Fibroblast of mammary gland (primary cell): ENCODE measurements at regions not wholly inside any gene's neighbourhood (a gene's known extent, or its start where the extent isn't known, plus 50 kb on each side); places are given as distances from the start of the nearest gene placed in this dataset.

Experiments used
- DNase-seq: peaks from one replicate; pipeline ENCODE4 v3.0.0-alpha.2; 2010; ENCODE audit warnings: low read depth
- H3K4me3 ChIP-seq: 2 replicates; pipeline ENCODE4 v1.5.1; 2011; ENCODE audit warnings: low read depth, mild to moderate bottlenecking, low read length, moderate library complexity; ENCODE audit not compliant: control insufficient read depth
- TF ChIP-seq, protein P1 (sequence below): conservative IDR thresholded peaks from 2 replicates; pipeline ENCODE4 v1.5.1; 2011; ENCODE audit warnings: low read depth, low read length, inconsistent platforms; ENCODE audit not compliant: control insufficient read depth, insufficient read depth

DNA sequence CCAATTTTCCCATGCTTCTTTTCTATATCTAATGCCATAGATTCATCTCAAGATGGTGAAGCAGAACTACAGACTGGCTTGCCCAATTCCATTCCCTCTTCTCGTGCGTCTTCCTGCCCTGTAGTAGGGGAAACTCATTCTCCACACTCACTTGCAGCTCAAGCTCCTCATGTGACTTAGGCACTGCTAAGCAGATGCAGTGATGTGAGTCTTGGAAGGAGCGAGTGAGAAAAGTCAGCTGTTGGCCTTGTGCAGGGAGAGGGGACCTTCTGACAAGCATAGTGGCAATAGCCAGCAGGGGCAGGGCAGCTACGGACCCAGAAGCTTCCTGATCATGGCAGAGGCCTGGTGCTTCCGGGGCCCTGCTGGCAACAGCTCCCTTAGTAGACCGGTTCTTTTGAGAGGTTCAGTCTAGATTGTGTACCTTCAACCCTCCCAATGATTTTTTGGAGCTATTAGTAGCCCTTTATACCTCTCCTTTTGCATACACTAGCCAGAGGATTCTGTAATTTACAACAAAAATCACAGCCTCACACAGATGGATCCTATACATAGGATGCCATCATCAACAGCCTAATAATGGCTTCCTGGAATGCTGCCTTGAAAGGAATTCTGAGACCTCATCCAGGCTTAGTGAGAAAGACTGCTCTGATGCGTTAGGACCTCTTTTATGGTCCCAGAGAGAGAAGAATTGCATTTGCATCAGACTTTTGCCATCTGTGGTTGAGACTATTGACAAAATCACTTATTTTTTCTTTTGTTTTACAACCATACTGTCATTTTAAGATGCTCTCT, 121.5 kb upstream of the RIPOR2 start:
- no peak overlapping the region for H3K4me3 ChIP-seq
- TF ChIP-seq, protein P1, sequence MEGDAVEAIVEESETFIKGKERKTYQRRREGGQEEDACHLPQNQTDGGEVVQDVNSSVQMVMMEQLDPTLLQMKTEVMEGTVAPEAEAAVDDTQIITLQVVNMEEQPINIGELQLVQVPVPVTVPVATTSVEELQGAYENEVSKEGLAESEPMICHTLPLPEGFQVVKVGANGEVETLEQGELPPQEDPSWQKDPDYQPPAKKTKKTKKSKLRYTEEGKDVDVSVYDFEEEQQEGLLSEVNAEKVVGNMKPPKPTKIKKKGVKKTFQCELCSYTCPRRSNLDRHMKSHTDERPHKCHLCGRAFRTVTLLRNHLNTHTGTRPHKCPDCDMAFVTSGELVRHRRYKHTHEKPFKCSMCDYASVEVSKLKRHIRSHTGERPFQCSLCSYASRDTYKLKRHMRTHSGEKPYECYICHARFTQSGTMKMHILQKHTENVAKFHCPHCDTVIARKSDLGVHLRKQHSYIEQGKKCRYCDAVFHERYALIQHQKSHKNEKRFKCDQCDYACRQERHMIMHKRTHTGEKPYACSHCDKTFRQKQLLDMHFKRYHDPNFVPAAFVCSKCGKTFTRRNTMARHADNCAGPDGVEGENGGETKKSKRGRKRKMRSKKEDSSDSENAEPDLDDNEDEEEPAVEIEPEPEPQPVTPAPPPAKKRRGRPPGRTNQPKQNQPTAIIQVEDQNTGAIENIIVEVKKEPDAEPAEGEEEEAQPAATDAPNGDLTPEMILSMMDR = no peak
- no peak for DNase-seq

DNA sequence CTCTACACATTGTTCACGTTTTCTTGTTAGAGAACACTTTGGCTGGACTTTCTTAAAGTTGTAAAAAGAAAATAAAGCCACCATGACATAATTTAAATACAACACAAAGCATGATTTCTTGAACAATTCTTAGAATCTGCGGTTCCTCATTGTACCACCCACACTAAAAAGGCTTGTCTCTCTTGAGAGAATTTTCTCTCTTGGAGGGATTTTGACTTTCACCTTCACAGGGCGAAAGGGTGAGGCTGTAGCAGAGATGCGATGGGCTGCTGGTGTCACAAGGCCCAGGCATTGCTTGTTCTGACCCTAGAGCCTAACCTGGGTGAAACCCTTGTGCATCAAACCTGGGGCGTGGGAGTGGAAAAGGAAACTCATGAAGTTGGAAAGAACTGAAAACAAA, 122.7 kb upstream of the RIPOR2 start:
- no peak overlapping the region for H3K4me3 ChIP-seq
- TF ChIP-seq, protein P1 = no peak
- DNase-seq = no peak

DNA sequence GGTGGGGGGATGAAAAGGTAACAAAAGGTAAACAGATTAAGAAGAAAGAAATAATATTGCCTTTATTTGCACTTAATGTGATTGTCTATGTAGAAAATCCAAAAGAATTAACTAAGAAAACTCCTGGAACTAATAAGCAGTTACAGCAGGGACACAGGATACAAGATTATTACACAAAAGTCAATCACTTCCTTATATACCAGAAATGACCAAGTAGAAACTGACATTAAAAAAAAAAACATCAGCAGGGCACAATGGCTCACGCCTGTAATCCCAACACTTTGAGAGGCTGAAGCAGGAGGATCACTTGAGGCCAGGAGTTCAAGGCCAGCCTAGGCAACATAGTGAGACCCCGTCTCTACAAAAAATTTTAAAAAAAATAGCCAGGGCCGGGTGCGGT, 123.2 kb upstream of the RIPOR2 start:
- H3K4me3 ChIP-seq = no peak overlapping the region
- DNase-seq = no peak
- TF ChIP-seq, protein P1 = no peak

DNA sequence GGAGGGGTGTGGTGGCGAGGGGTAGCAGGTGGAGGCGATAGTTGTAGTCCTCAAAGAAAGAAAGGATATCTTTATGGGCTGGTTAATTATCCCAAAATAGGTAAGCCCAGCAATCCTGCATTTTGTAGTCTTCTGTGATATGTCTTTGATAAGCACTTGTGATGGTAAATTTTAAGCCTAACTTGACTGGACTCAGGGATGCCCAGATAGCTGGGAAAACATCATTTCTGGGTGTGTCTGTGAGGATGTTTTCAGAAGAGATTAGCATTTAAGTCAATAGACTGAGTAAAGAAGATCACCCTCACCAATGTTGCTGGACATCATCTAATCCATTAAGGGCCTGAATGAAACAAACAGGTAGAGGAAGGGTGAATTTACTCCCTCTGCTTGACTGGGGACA, 124.8 kb upstream of the RIPOR2 start:
- TF ChIP-seq, protein P1 = no peak
- no peak for DNase-seq

DNA sequence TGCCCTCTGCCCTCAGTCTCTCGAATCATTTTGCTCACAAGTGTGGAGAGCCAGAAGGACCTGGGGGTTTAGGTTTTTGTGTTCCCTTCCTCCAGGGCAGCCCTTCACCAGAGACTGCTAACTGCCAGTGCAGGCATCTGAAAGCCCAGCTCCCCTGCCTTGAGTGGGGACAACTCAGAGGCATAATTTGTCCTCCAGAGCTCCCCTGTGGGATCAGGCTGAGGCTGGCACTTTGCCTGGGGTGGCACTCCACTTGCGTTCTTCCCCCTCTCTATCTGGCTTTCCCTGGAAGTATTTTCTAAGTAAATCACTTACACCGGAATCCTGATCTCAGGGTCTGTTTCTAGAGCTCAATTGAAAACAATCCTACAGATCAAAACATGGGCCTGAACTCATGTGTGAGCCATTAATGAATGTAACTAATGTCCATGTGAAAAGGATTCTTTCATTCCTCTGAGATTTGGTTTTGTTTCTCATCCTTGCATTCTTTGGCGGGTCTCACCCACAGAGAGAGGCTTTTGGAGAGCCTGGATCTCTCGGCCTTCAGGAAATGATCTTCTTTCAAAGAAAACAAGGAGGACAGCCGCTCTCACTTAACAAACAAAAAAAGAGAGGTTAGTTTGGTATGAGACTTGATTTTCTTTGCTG, 125.7 kb upstream of the RIPOR2 start:
- DNase-seq = peak; percentile 61
- TF ChIP-seq, protein P1 = no peak
- H3K4me3 ChIP-seq = no peak overlapping the region

More for the DNA sequence above, 124.8 kb upstream of the RIPOR2 start:
- H3K4me3 ChIP-seq = no peak overlapping the region

DNA sequence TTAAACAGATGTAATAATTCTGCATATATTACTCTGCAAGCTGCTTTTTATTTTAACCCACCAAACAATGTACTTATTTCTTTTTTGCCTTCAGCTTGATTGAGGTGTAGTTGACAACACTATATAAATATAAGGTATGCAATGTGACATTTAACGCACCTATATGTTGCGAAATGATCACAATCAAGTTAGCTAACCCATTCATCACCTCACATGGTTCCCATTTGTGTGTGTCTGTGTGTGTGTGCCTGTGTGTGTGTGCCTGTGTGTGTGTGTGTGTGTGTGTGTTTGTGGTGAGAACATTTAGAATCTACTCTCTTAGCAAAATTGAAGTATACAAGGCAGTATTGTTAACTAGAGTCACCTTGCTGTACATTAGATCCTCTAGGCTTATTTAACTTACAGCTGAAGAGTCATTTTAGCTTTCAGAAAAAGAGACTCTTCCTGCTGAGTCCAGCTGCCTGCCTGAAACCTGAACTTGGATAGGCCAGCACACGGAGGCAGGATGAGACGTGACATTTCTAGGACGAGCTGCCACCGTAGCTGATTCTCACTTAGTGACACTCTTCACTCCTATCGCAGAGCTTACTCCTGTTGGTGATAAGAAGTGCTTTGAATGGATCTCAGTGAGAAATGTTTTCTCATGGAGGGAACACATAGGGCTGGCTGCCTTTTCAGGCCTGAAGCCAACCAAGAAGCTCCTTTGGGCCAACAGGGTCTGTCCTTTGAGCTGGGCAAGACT, 126.5 kb upstream of the RIPOR2 start:
- peak; percentile 17 for DNase-seq
- TF ChIP-seq, protein P1 = no peak
- H3K4me3 ChIP-seq = no peak overlapping the region
